WTC11 (cell line): ENCODE measurements at regions not wholly inside any gene's neighbourhood (a gene's known extent, or its start where the extent isn't known, plus 50 kb on each side); places are given as distances from the start of the nearest gene placed in this dataset.

ENCODE experiments used
- ATF6 ChIP-seq: sonication (generic); formaldehyde crosslinking; IDR thresholded peaks from 2 replicates; pipeline ENCODE4 v1.8.1; 2023; ENCODE audit warnings: mild to moderate bottlenecking, missing genetic modification reagents
- CTCF ChIP-seq: fragments of 200-600 bp; IDR thresholded peaks from 2 replicates; pipeline ENCODE4 v1.8.0; 2022; ENCODE audit warnings: antibody characterized with exemption
- E2F4 ChIP-seq: sonication (generic); formaldehyde crosslinking; IDR thresholded peaks from 2 replicates; pipeline ENCODE4 v1.8.1; 2022; ENCODE audit warnings: low read depth, mild to moderate bottlenecking, moderate library complexity, missing genetic modification reagents, borderline replicate concordance
- ETV6 ChIP-seq: sonication (generic); formaldehyde crosslinking; IDR thresholded peaks from 2 replicates; pipeline ENCODE4 v1.8.1; 2022; ENCODE audit warnings: mild to moderate bottlenecking, missing genetic modification reagents
- FOXJ3 ChIP-seq: sonication (generic); formaldehyde crosslinking; IDR thresholded peaks from 2 replicates; pipeline ENCODE4 v1.9.0; 2021; ENCODE audit warnings: missing genetic modification reagents, mild to moderate bottlenecking, borderline replicate concordance
- FOXK1 ChIP-seq: sonication (generic); formaldehyde crosslinking; IDR thresholded peaks from 2 replicates; pipeline ENCODE4 v1.8.0; 2022; ENCODE audit warnings: mild to moderate bottlenecking, moderate library complexity, missing genetic modification reagents
- IRF1 ChIP-seq: sonication (generic); formaldehyde crosslinking; IDR thresholded peaks from 2 replicates; pipeline ENCODE4 v1.8.0; 2023; ENCODE audit warnings: missing genetic modification reagents
- NFATC4 ChIP-seq: fragments of 250-450 bp; sonication (Bioruptor Pico); IDR thresholded peaks from 2 replicates; pipeline ENCODE4 v1.9.0; 2021; ENCODE audit warnings: mild to moderate bottlenecking
- NR1H2 ChIP-seq: sonication (generic); formaldehyde crosslinking; IDR thresholded peaks from 2 replicates; pipeline ENCODE4 v1.9.0; 2021; ENCODE audit warnings: mild to moderate bottlenecking, moderate library complexity, missing genetic modification reagents
- PRRX2 ChIP-seq: fragments of 250-450 bp; sonication (Bioruptor Pico); IDR thresholded peaks from 2 replicates; pipeline ENCODE4 v1.8.0; 2021; ENCODE audit warnings: mild to moderate bottlenecking
- SMAD3 ChIP-seq: sonication (generic); formaldehyde crosslinking; IDR thresholded peaks from 2 replicates; pipeline ENCODE4 v1.8.0; 2022; ENCODE audit warnings: missing genetic modification reagents, mild to moderate bottlenecking, borderline replicate concordance
- ZNF512 ChIP-seq: sonication (generic); formaldehyde crosslinking; IDR thresholded peaks from 2 replicates; pipeline ENCODE4 v1.8.1; 2022; ENCODE audit warnings: missing genetic modification reagents, borderline replicate concordance
- ZNF532 ChIP-seq: fragments of 250-450 bp; sonication (Bioruptor Pico); IDR thresholded peaks from 2 replicates; pipeline ENCODE4 v1.9.0; 2021; ENCODE audit warnings: mild to moderate bottlenecking, borderline replicate concordance
- TF ChIP-seq, protein P1 (sequence below): sonication (generic); formaldehyde crosslinking; conservative IDR thresholded peaks from 2 replicates; pipeline ENCODE4 v1.8.1; 2023; ENCODE audit warnings: mild to moderate bottlenecking, low read depth, missing genetic modification reagents, moderate library complexity
- TF ChIP-seq, protein P2 (sequence below): sonication (generic); formaldehyde crosslinking; conservative IDR thresholded peaks from 2 replicates; pipeline ENCODE4 v1.8.1; 2022; ENCODE audit warnings: mild to moderate bottlenecking, missing genetic modification reagents

DNA sequence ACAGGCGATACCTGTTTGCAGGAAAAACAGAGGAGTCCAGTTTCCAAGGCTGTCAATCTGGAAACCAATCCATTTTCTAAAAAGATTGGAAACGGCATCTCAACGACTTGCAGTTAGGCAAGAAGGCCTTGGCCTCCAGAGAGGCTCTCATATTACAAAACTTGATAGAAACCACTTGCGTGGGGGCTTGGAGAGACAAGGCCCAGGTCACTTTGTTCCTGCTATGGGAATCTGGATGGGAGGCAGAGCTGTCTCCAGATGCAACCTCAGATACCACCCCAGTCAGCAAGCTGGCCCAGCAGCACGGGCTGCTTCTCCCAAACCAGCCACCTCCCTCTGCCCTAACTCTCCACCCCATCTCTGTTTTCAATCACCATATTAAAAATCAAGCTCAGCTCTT, 298.8 kb downstream of the TNS1 start (continued):
- TF ChIP-seq CTCF (no peak), ZNF532 (no peak), FOXK1 (CRISPR knock-in tag) (no peak), SMAD3 (CRISPR knock-in tag) (no peak), ATF6 (CRISPR knock-in tag) (no peak), NFATC4 (CRISPR knock-in tag) (no peak), E2F4 (no peak), ETV6 (CRISPR knock-in tag) (no peak), IRF1 (no peak), FOXJ3 (no peak), PRRX2 (no peak), ZNF512 (CRISPR knock-in tag) (no peak), NR1H2 (CRISPR knock-in tag) (no peak)
- TF ChIP-seq, protein P1, sequence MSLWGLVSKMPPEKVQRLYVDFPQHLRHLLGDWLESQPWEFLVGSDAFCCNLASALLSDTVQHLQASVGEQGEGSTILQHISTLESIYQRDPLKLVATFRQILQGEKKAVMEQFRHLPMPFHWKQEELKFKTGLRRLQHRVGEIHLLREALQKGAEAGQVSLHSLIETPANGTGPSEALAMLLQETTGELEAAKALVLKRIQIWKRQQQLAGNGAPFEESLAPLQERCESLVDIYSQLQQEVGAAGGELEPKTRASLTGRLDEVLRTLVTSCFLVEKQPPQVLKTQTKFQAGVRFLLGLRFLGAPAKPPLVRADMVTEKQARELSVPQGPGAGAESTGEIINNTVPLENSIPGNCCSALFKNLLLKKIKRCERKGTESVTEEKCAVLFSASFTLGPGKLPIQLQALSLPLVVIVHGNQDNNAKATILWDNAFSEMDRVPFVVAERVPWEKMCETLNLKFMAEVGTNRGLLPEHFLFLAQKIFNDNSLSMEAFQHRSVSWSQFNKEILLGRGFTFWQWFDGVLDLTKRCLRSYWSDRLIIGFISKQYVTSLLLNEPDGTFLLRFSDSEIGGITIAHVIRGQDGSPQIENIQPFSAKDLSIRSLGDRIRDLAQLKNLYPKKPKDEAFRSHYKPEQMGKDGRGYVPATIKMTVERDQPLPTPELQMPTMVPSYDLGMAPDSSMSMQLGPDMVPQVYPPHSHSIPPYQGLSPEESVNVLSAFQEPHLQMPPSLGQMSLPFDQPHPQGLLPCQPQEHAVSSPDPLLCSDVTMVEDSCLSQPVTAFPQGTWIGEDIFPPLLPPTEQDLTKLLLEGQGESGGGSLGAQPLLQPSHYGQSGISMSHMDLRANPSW (CRISPR knock-in tag) = no peak
- TF ChIP-seq, protein P2, sequence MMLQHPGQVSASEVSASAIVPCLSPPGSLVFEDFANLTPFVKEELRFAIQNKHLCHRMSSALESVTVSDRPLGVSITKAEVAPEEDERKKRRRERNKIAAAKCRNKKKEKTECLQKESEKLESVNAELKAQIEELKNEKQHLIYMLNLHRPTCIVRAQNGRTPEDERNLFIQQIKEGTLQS = no peak
